Uterus (tissue), 2 donors: ENCODE measurements at regions not wholly inside any gene's neighbourhood (a gene's known extent, or its start where the extent isn't known, plus 50 kb on each side); places are given as distances from the start of the nearest gene placed in this dataset.

ENCODE experiments used
- POLR2A ChIP-seq, 2 donors: fragments of 450-650 bp; IDR thresholded peaks; one replicate each; pipeline ENCODE4 v1.6.1; 2016; ENCODE audit warnings: antibody characterized with exemption in 2 of 2, mild to moderate bottlenecking in 1 of 2, moderate library complexity in 1 of 2
- TF ChIP-seq, protein P1 (sequence below), 4 experiments: fragments of 200-600 bp in 2 of 4; fragments of 450-650 bp in 2 of 4; sonication (generic) in 2 of 4; IDR thresholded peaks; one replicate each; pipeline ENCODE4 v1.5.1; 2016 to 2019; ENCODE audit warnings: antibody characterized with exemption in 4 of 4, mild to moderate bottlenecking in 2 of 4, moderate library complexity in 1 of 4

DNA sequence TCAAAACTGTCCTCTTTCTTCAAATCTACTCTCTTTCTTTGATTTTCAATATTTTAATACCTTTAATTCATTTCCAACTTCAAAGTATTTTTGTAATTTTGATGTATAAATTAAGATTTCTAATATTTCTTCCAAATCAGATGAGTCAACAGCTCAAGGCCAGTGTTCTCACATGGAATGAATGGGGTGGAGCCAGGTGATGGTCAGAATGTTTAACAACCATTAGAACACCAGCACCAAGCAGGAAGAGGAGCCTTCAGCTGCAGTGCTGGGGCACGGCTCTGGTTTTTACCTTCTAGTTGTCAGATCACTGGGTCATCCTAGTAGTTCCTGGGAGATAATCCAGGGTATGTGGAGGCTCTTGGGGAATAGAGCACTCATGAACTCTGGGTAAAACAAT lies 494.5 kb upstream of the PDZRN3 start:
- TF ChIP-seq, protein P1, sequence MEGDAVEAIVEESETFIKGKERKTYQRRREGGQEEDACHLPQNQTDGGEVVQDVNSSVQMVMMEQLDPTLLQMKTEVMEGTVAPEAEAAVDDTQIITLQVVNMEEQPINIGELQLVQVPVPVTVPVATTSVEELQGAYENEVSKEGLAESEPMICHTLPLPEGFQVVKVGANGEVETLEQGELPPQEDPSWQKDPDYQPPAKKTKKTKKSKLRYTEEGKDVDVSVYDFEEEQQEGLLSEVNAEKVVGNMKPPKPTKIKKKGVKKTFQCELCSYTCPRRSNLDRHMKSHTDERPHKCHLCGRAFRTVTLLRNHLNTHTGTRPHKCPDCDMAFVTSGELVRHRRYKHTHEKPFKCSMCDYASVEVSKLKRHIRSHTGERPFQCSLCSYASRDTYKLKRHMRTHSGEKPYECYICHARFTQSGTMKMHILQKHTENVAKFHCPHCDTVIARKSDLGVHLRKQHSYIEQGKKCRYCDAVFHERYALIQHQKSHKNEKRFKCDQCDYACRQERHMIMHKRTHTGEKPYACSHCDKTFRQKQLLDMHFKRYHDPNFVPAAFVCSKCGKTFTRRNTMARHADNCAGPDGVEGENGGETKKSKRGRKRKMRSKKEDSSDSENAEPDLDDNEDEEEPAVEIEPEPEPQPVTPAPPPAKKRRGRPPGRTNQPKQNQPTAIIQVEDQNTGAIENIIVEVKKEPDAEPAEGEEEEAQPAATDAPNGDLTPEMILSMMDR (IDR thresholded peaks at IDR 0.05) = no peak
- no peak for TF ChIP-seq POLR2A (IDR thresholded peaks at IDR 0.05)
